ENCODE measurements at regions not wholly inside any gene's neighbourhood (a gene's known extent, or its start where the extent isn't known, plus 50 kb on each side); places are given as distances from the start of the nearest gene placed in this dataset.

DNA sequence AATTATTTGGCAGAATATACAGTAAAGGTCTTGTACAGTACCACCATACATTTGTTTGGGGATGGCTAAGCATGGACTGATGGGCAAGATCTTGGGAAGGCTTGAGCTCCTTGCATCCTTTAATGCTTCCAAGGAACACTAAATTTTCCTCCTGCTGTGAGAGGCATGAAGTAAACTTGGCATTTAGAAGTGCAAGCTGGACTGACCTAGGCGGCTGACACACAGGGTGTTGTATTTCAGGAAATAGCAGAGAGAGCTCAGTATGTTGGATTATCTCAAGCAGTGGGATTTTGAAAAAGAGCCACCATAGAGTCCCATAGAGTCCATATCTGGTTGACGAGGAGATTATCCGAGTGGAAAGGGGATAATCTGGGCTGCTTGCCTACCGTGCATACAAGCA lies 2137.1 kb downstream of the TP53TG3F start:
- TF ChIP-seq, protein P1, sequence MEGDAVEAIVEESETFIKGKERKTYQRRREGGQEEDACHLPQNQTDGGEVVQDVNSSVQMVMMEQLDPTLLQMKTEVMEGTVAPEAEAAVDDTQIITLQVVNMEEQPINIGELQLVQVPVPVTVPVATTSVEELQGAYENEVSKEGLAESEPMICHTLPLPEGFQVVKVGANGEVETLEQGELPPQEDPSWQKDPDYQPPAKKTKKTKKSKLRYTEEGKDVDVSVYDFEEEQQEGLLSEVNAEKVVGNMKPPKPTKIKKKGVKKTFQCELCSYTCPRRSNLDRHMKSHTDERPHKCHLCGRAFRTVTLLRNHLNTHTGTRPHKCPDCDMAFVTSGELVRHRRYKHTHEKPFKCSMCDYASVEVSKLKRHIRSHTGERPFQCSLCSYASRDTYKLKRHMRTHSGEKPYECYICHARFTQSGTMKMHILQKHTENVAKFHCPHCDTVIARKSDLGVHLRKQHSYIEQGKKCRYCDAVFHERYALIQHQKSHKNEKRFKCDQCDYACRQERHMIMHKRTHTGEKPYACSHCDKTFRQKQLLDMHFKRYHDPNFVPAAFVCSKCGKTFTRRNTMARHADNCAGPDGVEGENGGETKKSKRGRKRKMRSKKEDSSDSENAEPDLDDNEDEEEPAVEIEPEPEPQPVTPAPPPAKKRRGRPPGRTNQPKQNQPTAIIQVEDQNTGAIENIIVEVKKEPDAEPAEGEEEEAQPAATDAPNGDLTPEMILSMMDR (IDR thresholded peaks at IDR 0.05; ENCODE audit: low read depth, low read length, poor library complexity, severe bottlenecking) = no peak
- no peak for TF ChIP-seq EZH2phosphoT487 (IDR thresholded peaks at IDR 0.05; ENCODE audit: borderline replicate concordance, low read length)

Data from DOHH2 (cell line).